ENCODE measurements at regions not wholly inside any gene's neighbourhood (a gene's known extent, or its start where the extent isn't known, plus 50 kb on each side); places are given as distances from the start of the nearest gene placed in this dataset.
"Not testable (repeated sequence)": the region's sequence is repeated elsewhere in the genome, so short reads cannot be mapped to it uniquely, and the experiment has no call there.

DNA sequence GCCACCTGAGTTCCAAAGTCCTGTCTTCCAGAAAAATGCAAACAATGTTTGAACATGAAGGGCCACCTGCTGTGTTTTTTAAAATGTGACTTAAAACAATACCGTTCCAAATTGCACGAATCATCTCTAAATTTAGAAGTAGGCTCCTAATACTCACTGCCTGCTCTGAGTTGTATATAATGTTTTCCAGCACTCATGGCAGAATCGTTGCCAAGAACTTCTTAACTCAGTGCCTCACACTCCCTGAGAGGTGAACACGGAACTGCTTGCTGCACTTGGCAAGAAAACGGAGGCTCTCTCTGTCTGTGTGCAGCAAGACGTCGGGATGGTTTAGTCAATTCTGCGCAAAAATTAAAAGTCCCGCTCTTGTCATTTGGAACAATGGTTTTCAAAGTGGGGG is 757.3 kb upstream of the AUTS2 start:
- TF ChIP-seq, protein P1, sequence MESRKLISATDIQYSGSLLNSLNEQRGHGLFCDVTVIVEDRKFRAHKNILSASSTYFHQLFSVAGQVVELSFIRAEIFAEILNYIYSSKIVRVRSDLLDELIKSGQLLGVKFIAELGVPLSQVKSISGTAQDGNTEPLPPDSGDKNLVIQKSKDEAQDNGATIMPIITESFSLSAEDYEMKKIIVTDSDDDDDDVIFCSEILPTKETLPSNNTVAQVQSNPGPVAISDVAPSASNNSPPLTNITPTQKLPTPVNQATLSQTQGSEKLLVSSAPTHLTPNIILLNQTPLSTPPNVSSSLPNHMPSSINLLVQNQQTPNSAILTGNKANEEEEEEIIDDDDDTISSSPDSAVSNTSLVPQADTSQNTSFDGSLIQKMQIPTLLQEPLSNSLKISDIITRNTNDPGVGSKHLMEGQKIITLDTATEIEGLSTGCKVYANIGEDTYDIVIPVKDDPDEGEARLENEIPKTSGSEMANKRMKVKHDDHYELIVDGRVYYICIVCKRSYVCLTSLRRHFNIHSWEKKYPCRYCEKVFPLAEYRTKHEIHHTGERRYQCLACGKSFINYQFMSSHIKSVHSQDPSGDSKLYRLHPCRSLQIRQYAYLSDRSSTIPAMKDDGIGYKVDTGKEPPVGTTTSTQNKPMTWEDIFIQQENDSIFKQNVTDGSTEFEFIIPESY (IDR thresholded peaks at IDR 0.05) = no peak
- TF ChIP-seq SP1 (IDR thresholded peaks at IDR 0.05) (no peak), YY1 (IDR thresholded peaks at IDR 0.05) (no peak), NR2F2 (IDR thresholded peaks at IDR 0.05) (no peak), TAF1 (conservative IDR thresholded peaks at IDR 0.05) (no peak), HNF4G (IDR thresholded peaks at IDR 0.05) (no peak), RAD21 (IDR thresholded peaks at IDR 0.05) (no peak), HNF4A (conservative IDR thresholded peaks at IDR 0.05) (no peak), JUND (IDR thresholded peaks at IDR 0.05) (no peak)
- TF ChIP-seq, protein P2, sequence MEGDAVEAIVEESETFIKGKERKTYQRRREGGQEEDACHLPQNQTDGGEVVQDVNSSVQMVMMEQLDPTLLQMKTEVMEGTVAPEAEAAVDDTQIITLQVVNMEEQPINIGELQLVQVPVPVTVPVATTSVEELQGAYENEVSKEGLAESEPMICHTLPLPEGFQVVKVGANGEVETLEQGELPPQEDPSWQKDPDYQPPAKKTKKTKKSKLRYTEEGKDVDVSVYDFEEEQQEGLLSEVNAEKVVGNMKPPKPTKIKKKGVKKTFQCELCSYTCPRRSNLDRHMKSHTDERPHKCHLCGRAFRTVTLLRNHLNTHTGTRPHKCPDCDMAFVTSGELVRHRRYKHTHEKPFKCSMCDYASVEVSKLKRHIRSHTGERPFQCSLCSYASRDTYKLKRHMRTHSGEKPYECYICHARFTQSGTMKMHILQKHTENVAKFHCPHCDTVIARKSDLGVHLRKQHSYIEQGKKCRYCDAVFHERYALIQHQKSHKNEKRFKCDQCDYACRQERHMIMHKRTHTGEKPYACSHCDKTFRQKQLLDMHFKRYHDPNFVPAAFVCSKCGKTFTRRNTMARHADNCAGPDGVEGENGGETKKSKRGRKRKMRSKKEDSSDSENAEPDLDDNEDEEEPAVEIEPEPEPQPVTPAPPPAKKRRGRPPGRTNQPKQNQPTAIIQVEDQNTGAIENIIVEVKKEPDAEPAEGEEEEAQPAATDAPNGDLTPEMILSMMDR (IDR thresholded peaks at IDR 0.05; ENCODE audit: low read depth, low read length, missing input control) = no peak
- no peak for DNase-seq (ENCODE audit: low spot score)
- 74% methylated on average over 9 of the region's 9 CpGs for whole genome bisulfite sequencing

DNA sequence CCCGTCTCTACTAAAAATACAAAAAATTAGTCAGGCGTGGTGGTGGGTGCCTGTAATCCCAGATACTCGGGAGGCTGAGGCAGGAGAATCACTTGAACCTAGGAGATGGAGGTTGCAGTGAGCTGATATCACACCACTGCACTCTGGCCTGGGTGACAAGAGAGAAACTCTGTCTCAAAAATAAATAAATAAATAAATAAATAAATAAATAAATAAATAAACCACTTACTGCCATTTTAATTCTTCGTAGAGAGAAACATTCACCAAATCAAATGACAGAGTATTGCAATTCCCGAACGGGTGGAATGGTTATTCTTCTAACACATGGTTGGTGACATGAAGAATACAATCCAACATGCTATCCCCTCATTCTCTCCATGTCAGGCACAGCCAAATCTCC is 754.3 kb upstream of the AUTS2 start:
- DNase-seq (ENCODE audit: low spot score); H3K4me1 ChIP-seq (ENCODE audit: control insufficient read depth in 4 of 4, insufficient read depth in 4 of 4, low read length in 3 of 4); H3K9me3 ChIP-seq (ENCODE audit: control insufficient read depth in 4 of 4, low read length in 3 of 4); H3K36me3 ChIP-seq (ENCODE audit: control insufficient read depth in 4 of 4, insufficient read depth in 3 of 4, low read depth in 1 of 4, low read length in 3 of 4); H3K27ac ChIP-seq (ENCODE audit: low read depth in 1 of 2, low read length in 2 of 2); H3K27me3 ChIP-seq (ENCODE audit: control insufficient read depth in 4 of 4, insufficient read depth in 4 of 4, low read length in 3 of 4); H3K4me3 ChIP-seq (ENCODE audit: low read depth in 1 of 3, low read length in 3 of 3); H3K9ac ChIP-seq (ENCODE audit: low read depth in 1 of 2, low read length in 2 of 2): not testable (repeated sequence)
- 93% methylated on average over 6 of the region's 6 CpGs for WGBS

More for the DNA sequence above, 757.3 kb upstream of the AUTS2 start:
- Histone ChIP-seq H3K27me3 (ENCODE audit: control insufficient read depth in 4 of 4, insufficient read depth in 4 of 4, low read length in 3 of 4) (no peaks in the 10 kb centered on the region), H3K27ac (ENCODE audit: low read depth in 1 of 2, low read length in 2 of 2) (no peak overlapping the region), H3K4me3 (ENCODE audit: low read depth in 1 of 3, low read length in 3 of 3) (no peak overlapping the region), H3K36me3 (ENCODE audit: control insufficient read depth in 4 of 4, insufficient read depth in 3 of 4, low read depth in 1 of 4, low read length in 3 of 4) (no peaks in the 10 kb centered on the region), H3K4me1 (ENCODE audit: control insufficient read depth in 4 of 4, insufficient read depth in 4 of 4, low read length in 3 of 4) (no peaks in the 10 kb centered on the region), H3K9ac (ENCODE audit: low read depth in 1 of 2, low read length in 2 of 2) (no peak overlapping the region), H3K9me3 (ENCODE audit: control insufficient read depth in 4 of 4, low read length in 3 of 4) (no peaks in the 10 kb centered on the region)

DNA sequence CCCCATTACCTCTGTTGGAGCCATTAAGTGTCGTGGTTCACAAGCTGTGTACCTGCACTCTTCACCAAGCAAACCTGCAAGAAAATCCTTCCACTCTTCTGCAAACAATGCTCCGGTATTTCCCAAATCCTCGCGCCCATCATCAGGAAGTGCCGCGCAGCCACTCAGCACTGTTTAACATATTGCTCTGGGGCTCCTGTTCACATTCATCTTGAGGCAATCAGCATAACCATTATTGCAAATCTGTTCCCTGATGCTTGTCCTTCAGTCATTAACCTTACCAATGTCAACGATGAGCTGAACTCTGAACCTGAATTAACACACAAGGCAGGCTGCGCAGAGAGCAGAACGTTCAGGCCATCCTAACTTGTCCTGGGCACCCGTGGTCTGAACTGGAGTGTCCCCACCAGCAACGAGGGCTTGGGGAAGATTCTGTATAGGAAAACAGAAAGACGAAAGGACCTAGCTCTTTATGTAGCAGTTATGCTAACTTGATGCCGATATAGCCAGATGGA is 751.4 kb upstream of the AUTS2 start:
- Histone ChIP-seq H3K36me3 (ENCODE audit: control insufficient read depth in 4 of 4, insufficient read depth in 3 of 4, low read depth in 1 of 4, low read length in 3 of 4) (no peaks in the 10 kb centered on the region), H3K9ac (ENCODE audit: low read depth in 1 of 2, low read length in 2 of 2) (no peak overlapping the region), H3K27me3 (ENCODE audit: control insufficient read depth in 4 of 4, insufficient read depth in 4 of 4, low read length in 3 of 4) (no peaks in the 10 kb centered on the region), H3K4me1 (ENCODE audit: control insufficient read depth in 4 of 4, insufficient read depth in 4 of 4, low read length in 3 of 4) (peaks cover 0 to 8% (median 6%) of the 10 kb centered on the region in 4 donors), H3K9me3 (ENCODE audit: control insufficient read depth in 4 of 4, low read length in 3 of 4) (peaks cover 0 to 2% (median under 1%) of the 10 kb centered on the region in 4 donors), H3K4me3 (ENCODE audit: low read depth in 1 of 3, low read length in 3 of 3) (no peak overlapping the region), H3K27ac (ENCODE audit: low read depth in 1 of 2, low read length in 2 of 2) (no peak overlapping the region)
- no peak for DNase-seq (ENCODE audit: low spot score)
- WGBS = 47% methylated on average over 13 of the region's 13 CpGs
- TF ChIP-seq, protein P3, sequence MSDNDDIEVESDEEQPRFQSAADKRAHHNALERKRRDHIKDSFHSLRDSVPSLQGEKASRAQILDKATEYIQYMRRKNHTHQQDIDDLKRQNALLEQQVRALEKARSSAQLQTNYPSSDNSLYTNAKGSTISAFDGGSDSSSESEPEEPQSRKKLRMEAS (IDR thresholded peaks at IDR 0.05) = peak; percentile 12
- TF ChIP-seq, protein P1 (IDR thresholded peaks at IDR 0.05) = no peak
- TF ChIP-seq HNF4A (conservative IDR thresholded peaks at IDR 0.05) (peak in 1 of 2 donors; percentile 64), RXRA (IDR thresholded peaks at IDR 0.05) (peak in 1 of 2 donors; percentile 49)
